Left ventricle myocardium inferior (tissue), 1 donor: ENCODE measurements at regions not wholly inside any gene's neighbourhood (a gene's known extent, or its start where the extent isn't known, plus 50 kb on each side); places are given as distances from the start of the nearest gene placed in this dataset.
"Not testable (repeated sequence)": the region's sequence is repeated elsewhere in the genome, so short reads cannot be mapped to it uniquely, and the experiment has no call there.

Experiments used
- DNase-seq: peaks from one replicate; pipeline ENCODE4 v3.0.0-alpha.2; 2020
- H3K27ac ChIP-seq: fragments of 200-600 bp; replicated peaks from 2 replicates; pipeline ENCODE4 v1.8.0; 2021
- H3K27me3 ChIP-seq: fragments of 200-600 bp; 2 replicates; pipeline ENCODE4 v1.8.0; 2021; ENCODE audit warnings: low read depth
- H3K36me3 ChIP-seq: fragments of 200-600 bp; 2 replicates; pipeline ENCODE4 v1.8.0; 2021
- H3K4me1 ChIP-seq: fragments of 200-600 bp; 2 replicates; pipeline ENCODE4 v1.8.0; 2021
- H3K4me3 ChIP-seq: fragments of 200-600 bp; 2 replicates; pipeline ENCODE4 v1.8.0; 2021; ENCODE audit warnings: mild to moderate bottlenecking, moderate library complexity
- H3K9me3 ChIP-seq: fragments of 200-600 bp; replicated peaks from 2 replicates; pipeline ENCODE4 v1.8.0; 2021
- CTCF ChIP-seq: fragments of 200-600 bp; IDR thresholded peaks from 2 replicates; pipeline ENCODE4 v1.8.0; 2021; ENCODE audit warnings: antibody characterized with exemption, mild to moderate bottlenecking, borderline replicate concordance
- intact Hi-C: fragments of 100-400 bp; cut with micrococcal nuclease; formaldehyde crosslinking; loops from one replicate; pipeline ENCODE4 v1.11.0; 2022
- donor health status: DM: no; HTN: yes; CAD: no; lungs with severe emphysema.

GRCh38 chr7:46281071-46281470 lies 360.0 kb upstream of the IGFBP3 start:
- Histone ChIP-seq H3K27ac (no peak overlapping the region), H3K9me3 (peaks cover 7% of the 10 kb centered on the region), H3K27me3 (no peaks in the 10 kb centered on the region), H3K4me3 (no peak overlapping the region), H3K36me3 (no peaks in the 10 kb centered on the region), H3K4me1 (peaks cover 7% of the 10 kb centered on the region)
- intact Hi-C loops = no loop called here
- no peak for TF ChIP-seq CTCF
- no peak for DNase-seq

GRCh38 chr7:46279290-46279689 lies 358.2 kb upstream of the IGFBP3 start:
- intact Hi-C loops = no loop called here
- no peaks in the 10 kb centered on the region for H3K36me3 ChIP-seq
- H3K9me3 ChIP-seq = peaks cover 7% of the 10 kb centered on the region
- H3K27ac ChIP-seq = no peak overlapping the region
- peaks cover 7% of the 10 kb centered on the region for H3K4me1 ChIP-seq
- TF ChIP-seq CTCF = no peak
- H3K27me3 ChIP-seq = no peaks in the 10 kb centered on the region
- H3K4me3 ChIP-seq = no peak overlapping the region
- DNase-seq = no peak

GRCh38 chr7:46264646-46265045 lies 343.6 kb upstream of the IGFBP3 start:
- Histone ChIP-seq H3K27ac (no peak overlapping the region), H3K4me1 (no peaks in the 10 kb centered on the region), H3K4me3 (no peak overlapping the region), H3K9me3 (peaks cover 43% of the 10 kb centered on the region), H3K27me3 (no peaks in the 10 kb centered on the region), H3K36me3 (no peaks in the 10 kb centered on the region)
- TF ChIP-seq CTCF = no peak
- DNase-seq = no peak
- intact Hi-C loops = no loop called here

GRCh38 chr7:46261638-46262037 lies 340.6 kb upstream of the IGFBP3 start:
- H3K4me3 ChIP-seq, H3K27ac ChIP-seq, H3K27me3 ChIP-seq, intact Hi-C loops, H3K4me1 ChIP-seq, H3K36me3 ChIP-seq, DNase-seq: not testable (repeated sequence)
- H3K9me3 ChIP-seq = peaks cover 43% of the 10 kb centered on the region

GRCh38 chr7:46259947-46260346 lies 338.9 kb upstream of the IGFBP3 start:
- no peak for TF ChIP-seq CTCF
- Histone ChIP-seq H3K4me3 (no peak overlapping the region), H3K9me3 (peaks cover 50% of the 10 kb centered on the region), H3K4me1 (no peaks in the 10 kb centered on the region), H3K27me3 (no peaks in the 10 kb centered on the region), H3K36me3 (no peaks in the 10 kb centered on the region), H3K27ac (no peak overlapping the region)
- DNase-seq = no peak
- intact Hi-C loops = no loop called here

GRCh38 chr7:46257761-46258448 lies 336.8 kb upstream of the IGFBP3 start:
- Histone ChIP-seq H3K4me3 (no peak overlapping the region), H3K36me3 (no peaks in the 10 kb centered on the region)
- intact Hi-C loops = no loop called here

More at GRCh38 chr7:46257761-46258448, 336.8 kb upstream of the IGFBP3 start:
- TF ChIP-seq CTCF = no peak
- H3K4me1 ChIP-seq = no peaks in the 10 kb centered on the region
- H3K27me3 ChIP-seq = no peaks in the 10 kb centered on the region
- peaks cover 40% of the 10 kb centered on the region for H3K9me3 ChIP-seq
- no peak overlapping the region for H3K27ac ChIP-seq
- no peak for DNase-seq
